Activated CD4-positive, alpha-beta T cell treated with anti-CD3 and anti-CD28 coated beads, Interleukin-2, amount 10 ng/mL, durations not matched to agents 7 days and 5 days (primary cell): ENCODE measurements at regions not wholly inside any gene's neighbourhood (a gene's known extent, or its start where the extent isn't known, plus 50 kb on each side); places are given as distances from the start of the nearest gene placed in this dataset.

ENCODE experiments used
- CTCF ChIA-PET: fragments of 350-600 bp; sonication (Branson Sonifier 250); formaldehyde crosslinking; loops from one replicate; lab custom pipeline; 2021; ENCODE audit warnings: antibody characterized with exemption; lab: Charles Lee
- POLR2A ChIA-PET: fragments of 350-600 bp; sonication (Branson Sonifier 250); formaldehyde crosslinking; loops from one replicate; lab custom pipeline; 2021; ENCODE audit warnings: antibody characterized with exemption; lab: Charles Lee
- DNase-seq: peaks from one replicate; pipeline ENCODE4 v3.0.0-alpha.2; 2020
- H3K27ac Mint-ChIP-seq: one replicate; pipeline ENCODE4 v1.8.0; 2021; ENCODE audit warnings: mild to moderate bottlenecking, moderate library complexity, mixed read lengths
- H3K27me3 Mint-ChIP-seq: one replicate; pipeline ENCODE4 v1.8.0; 2021; ENCODE audit warnings: mixed read lengths
- H3K36me3 Mint-ChIP-seq: one replicate; pipeline ENCODE4 v1.8.0; 2021; ENCODE audit warnings: low read depth, mixed read lengths
- H3K4me1 Mint-ChIP-seq: one replicate; pipeline ENCODE4 v1.8.0; 2021; ENCODE audit warnings: mixed read lengths
- H3K4me3 Mint-ChIP-seq: one replicate; pipeline ENCODE4 v1.8.0; 2021; ENCODE audit warnings: mild to moderate bottlenecking, moderate library complexity, mixed read lengths
- H3K9me3 Mint-ChIP-seq: one replicate; pipeline ENCODE4 v1.8.0; 2021; ENCODE audit warnings: mixed read lengths

- Mint-ChIP-seq H3K4me1 (no peaks in the 10 kb centered on the region), H3K9me3 (peaks cover 1% of the 10 kb centered on the region), H3K36me3 (no peaks in the 10 kb centered on the region), H3K4me3 (no peak overlapping the region), H3K27me3 (no peaks in the 10 kb centered on the region), H3K27ac (no peak overlapping the region)
- DNase-seq, result no peak
- ChIA-PET CTCF (no interaction called here), POLR2A (no interaction called here)
Observed at GRCh38 chr11:90803831-90804230, 581.0 kb upstream of the CHORDC1 start.

- POLR2A ChIA-PET, result no interaction called here
- no peak for DNase-seq
Observed at GRCh38 chr11:90803366-90803765, 580.5 kb upstream of the CHORDC1 start.

GRCh38 chr11:90798769-90799168 is 575.9 kb upstream of the CHORDC1 start:
- no peak overlapping the region for H3K27ac Mint-ChIP-seq
- no peaks in the 10 kb centered on the region for H3K36me3 Mint-ChIP-seq
- peaks cover 6% of the 10 kb centered on the region for H3K9me3 Mint-ChIP-seq
- ChIA-PET CTCF (no interaction called here), POLR2A (no interaction called here)
- no peaks in the 10 kb centered on the region for H3K27me3 Mint-ChIP-seq
- H3K4me3 Mint-ChIP-seq, result no peak overlapping the region
- H3K4me1 Mint-ChIP-seq, result no peaks in the 10 kb centered on the region
- DNase-seq, result no peak

More at GRCh38 chr11:90803366-90803765, 580.5 kb upstream of the CHORDC1 start:
- Mint-ChIP-seq H3K36me3 (no peaks in the 10 kb centered on the region), H3K4me3 (no peak overlapping the region), H3K27ac (no peak overlapping the region), H3K4me1 (no peaks in the 10 kb centered on the region), H3K9me3 (peaks cover 6% of the 10 kb centered on the region), H3K27me3 (no peaks in the 10 kb centered on the region)
- CTCF ChIA-PET, result no interaction called here

- Mint-ChIP-seq H3K9me3 (peaks cover 9% of the 10 kb centered on the region), H3K27me3 (no peaks in the 10 kb centered on the region), H3K27ac (no peak overlapping the region), H3K36me3 (no peaks in the 10 kb centered on the region), H3K4me3 (no peak overlapping the region), H3K4me1 (no peaks in the 10 kb centered on the region)
- ChIA-PET POLR2A (no interaction called here), CTCF (no interaction called here)
- no peak for DNase-seq
Observed at GRCh38 chr11:90795746-90796145, 572.9 kb upstream of the CHORDC1 start.

- H3K4me1 Mint-ChIP-seq, result no peaks in the 10 kb centered on the region
- POLR2A ChIA-PET, result no interaction called here
- H3K27ac Mint-ChIP-seq, result no peak overlapping the region
- CTCF ChIA-PET, result no interaction called here
- DNase-seq, result no peak
- H3K36me3 Mint-ChIP-seq, result no peaks in the 10 kb centered on the region
- no peak overlapping the region for H3K4me3 Mint-ChIP-seq
- peaks cover 14% of the 10 kb centered on the region for H3K9me3 Mint-ChIP-seq
- H3K27me3 Mint-ChIP-seq, result no peaks in the 10 kb centered on the region
Observed at GRCh38 chr11:90788961-90789360, 566.1 kb upstream of the CHORDC1 start.

- no peak for DNase-seq
- ChIA-PET POLR2A (no interaction called here), CTCF (no interaction called here)
- no peaks in the 10 kb centered on the region for H3K4me1 Mint-ChIP-seq
- no peaks in the 10 kb centered on the region for H3K36me3 Mint-ChIP-seq
- H3K27me3 Mint-ChIP-seq, result no peaks in the 10 kb centered on the region
- H3K9me3 Mint-ChIP-seq, result peaks cover 11% of the 10 kb centered on the region
- H3K27ac Mint-ChIP-seq, result no peak overlapping the region
- no peak overlapping the region for H3K4me3 Mint-ChIP-seq
Observed at GRCh38 chr11:90784241-90784814, 561.5 kb upstream of the CHORDC1 start.

- DNase-seq, result no peak
- Mint-ChIP-seq H3K27ac (no peak overlapping the region), H3K27me3 (no peaks in the 10 kb centered on the region), H3K36me3 (no peaks in the 10 kb centered on the region), H3K4me1 (no peaks in the 10 kb centered on the region), H3K4me3 (no peak overlapping the region), H3K9me3 (peaks cover 9% of the 10 kb centered on the region)
- ChIA-PET CTCF (no interaction called here), POLR2A (no interaction called here)
Observed at GRCh38 chr11:90783111-90783510, 560.3 kb upstream of the CHORDC1 start.

- no peak overlapping the region for H3K27ac Mint-ChIP-seq
- no peak overlapping the region for H3K4me3 Mint-ChIP-seq
- peaks cover 11% of the 10 kb centered on the region for H3K9me3 Mint-ChIP-seq
- ChIA-PET POLR2A (no interaction called here), CTCF (no interaction called here)
- no peaks in the 10 kb centered on the region for H3K27me3 Mint-ChIP-seq
- no peaks in the 10 kb centered on the region for H3K36me3 Mint-ChIP-seq
- no peak for DNase-seq
- H3K4me1 Mint-ChIP-seq, result no peaks in the 10 kb centered on the region
Observed at GRCh38 chr11:90779098-90779497, 556.2 kb upstream of the CHORDC1 start.

GRCh38 chr11:90775567-90776165 is 552.8 kb upstream of the CHORDC1 start:
- no peaks in the 10 kb centered on the region for H3K36me3 Mint-ChIP-seq
- H3K4me1 Mint-ChIP-seq, result no peaks in the 10 kb centered on the region
- CTCF ChIA-PET, result no interaction called here
- POLR2A ChIA-PET, result no interaction called here
- H3K4me3 Mint-ChIP-seq, result no peak overlapping the region
- no peak overlapping the region for H3K27ac Mint-ChIP-seq
- H3K27me3 Mint-ChIP-seq, result no peaks in the 10 kb centered on the region
- DNase-seq, result no peak
- H3K9me3 Mint-ChIP-seq, result peaks cover 14% of the 10 kb centered on the region

GRCh38 chr11:90774727-90775566 is 552.1 kb upstream of the CHORDC1 start:
- no peak overlapping the region for H3K4me3 Mint-ChIP-seq
- no peak overlapping the region for H3K27ac Mint-ChIP-seq
- H3K4me1 Mint-ChIP-seq, result no peaks in the 10 kb centered on the region
- H3K36me3 Mint-ChIP-seq, result no peaks in the 10 kb centered on the region
- POLR2A ChIA-PET, result no interaction called here
- CTCF ChIA-PET, result no interaction called here
- H3K27me3 Mint-ChIP-seq, result no peaks in the 10 kb centered on the region
- DNase-seq, result no peak
- peaks cover 16% of the 10 kb centered on the region for H3K9me3 Mint-ChIP-seq

GRCh38 chr11:90770007-90770406 is 547.2 kb upstream of the CHORDC1 start:
- Mint-ChIP-seq H3K4me1 (no peaks in the 10 kb centered on the region), H3K4me3 (no peak overlapping the region), H3K36me3 (no peaks in the 10 kb centered on the region), H3K9me3 (peaks cover 10% of the 10 kb centered on the region), H3K27me3 (no peaks in the 10 kb centered on the region), H3K27ac (no peak overlapping the region)
- no peak for DNase-seq
- ChIA-PET POLR2A (no interaction called here), CTCF (no interaction called here)

- peaks cover 6% of the 10 kb centered on the region for H3K9me3 Mint-ChIP-seq
- ChIA-PET CTCF (no interaction called here), POLR2A (no interaction called here)
- no peak overlapping the region for H3K27ac Mint-ChIP-seq
- no peak overlapping the region for H3K4me3 Mint-ChIP-seq
- no peaks in the 10 kb centered on the region for H3K4me1 Mint-ChIP-seq
- no peaks in the 10 kb centered on the region for H3K36me3 Mint-ChIP-seq
- no peaks in the 10 kb centered on the region for H3K27me3 Mint-ChIP-seq
- no peak for DNase-seq
Observed at GRCh38 chr11:90766121-90766520, 543.3 kb upstream of the CHORDC1 start.

GRCh38 chr11:90764691-90765090 is 541.8 kb upstream of the CHORDC1 start:
- ChIA-PET POLR2A (no interaction called here), CTCF (no interaction called here)
- no peaks in the 10 kb centered on the region for H3K4me1 Mint-ChIP-seq
- H3K27me3 Mint-ChIP-seq, result no peaks in the 10 kb centered on the region
- no peak overlapping the region for H3K4me3 Mint-ChIP-seq
- H3K27ac Mint-ChIP-seq, result no peak overlapping the region
- no peaks in the 10 kb centered on the region for H3K36me3 Mint-ChIP-seq
- no peak for DNase-seq
- peaks cover 3% of the 10 kb centered on the region for H3K9me3 Mint-ChIP-seq
